Natural killer cell (primary cell): ENCODE measurements at regions not wholly inside any gene's neighbourhood (a gene's known extent, or its start where the extent isn't known, plus 50 kb on each side); places are given as distances from the start of the nearest gene placed in this dataset.

ENCODE experiments used
- ATAC-seq, 3 donors: fragments of 150-1000 bp in 2 of 3; fragments of 200-7000 bp in 1 of 3; cut with Tn5 transposase; 1 replicate in 1 of 3; 2 replicates in 2 of 3; pipeline ENCODE4 v1.10.0; 2021; ENCODE audit warnings: mild to moderate bottlenecking in 2 of 3, moderate library complexity in 2 of 3
- DNase-seq, 2 donors: peaks; one replicate each; pipeline versions ENCODE4 v3.0.0 to v3.0.0-alpha.2; 2013 to 2021; ENCODE audit warnings: mixed read lengths in 1 of 2
- H3K27ac ChIP-seq: one replicate; pipeline ENCODE4 v1.5.1; 2013; ENCODE audit warnings: mild to moderate bottlenecking, low read length
- H3K27me3 ChIP-seq: one replicate; pipeline ENCODE4 v1.6.1; 2013; ENCODE audit warnings: low read length; ENCODE audit not compliant: control insufficient read depth, insufficient read depth
- H3K36me3 ChIP-seq: one replicate; pipeline ENCODE4 v1.6.1; 2013; ENCODE audit warnings: low read length; ENCODE audit not compliant: control insufficient read depth, insufficient read depth
- H3K4me1 ChIP-seq: one replicate; pipeline ENCODE4 v1.6.1; 2013; ENCODE audit warnings: low read length; ENCODE audit not compliant: control insufficient read depth, insufficient read depth
- H3K4me3 ChIP-seq: one replicate; pipeline ENCODE4 v1.5.1; 2013; ENCODE audit warnings: low read length
- H3K9me3 ChIP-seq: one replicate; pipeline ENCODE4 v1.6.1; 2013; ENCODE audit warnings: low read length; ENCODE audit not compliant: control insufficient read depth, insufficient read depth
- H3K27ac Mint-ChIP-seq, 2 donors: one replicate each; pipeline ENCODE4 v1.8.0; 2022; ENCODE audit warnings: mild to moderate bottlenecking in 2 of 2, mixed read lengths in 2 of 2, moderate library complexity in 1 of 2
- H3K27me3 Mint-ChIP-seq, 2 donors: one replicate each; pipeline ENCODE4 v1.8.0; 2022; ENCODE audit warnings: low read depth in 2 of 2, mixed read lengths in 2 of 2
- H3K36me3 Mint-ChIP-seq: one replicate; pipeline ENCODE4 v1.8.0; 2022; ENCODE audit warnings: mixed read lengths
- H3K4me1 Mint-ChIP-seq, 2 donors: one replicate each; pipeline ENCODE4 v1.8.0; 2022; ENCODE audit warnings: mixed read lengths in 2 of 2
- H3K4me3 Mint-ChIP-seq: one replicate; pipeline ENCODE4 v1.8.0; 2022; ENCODE audit warnings: mild to moderate bottlenecking, moderate library complexity, mixed read lengths
- H3K9me3 Mint-ChIP-seq, 2 donors: one replicate each; pipeline ENCODE4 v1.8.0; 2022; ENCODE audit warnings: mixed read lengths in 2 of 2
- CTCF ChIP-seq: fragments of 200-600 bp; IDR thresholded peaks from one replicate; pipeline ENCODE4 v1.8.0; 2022; ENCODE audit warnings: antibody characterized with exemption
- WGBS: methylation state at CpG from one replicate; pipeline ENCODE4 v1.1.7; 2013; ENCODE audit warnings: missing lambda C conversion rate; ENCODE audit not compliant: insufficient coverage; 5-methylcytosine and 5-hydroxymethylcytosine counted together
- intact Hi-C: fragments of 100-400 bp; cut with micrococcal nuclease; formaldehyde crosslinking; loops from one replicate; pipeline ENCODE4 v1.14.2; 2022

DNA sequence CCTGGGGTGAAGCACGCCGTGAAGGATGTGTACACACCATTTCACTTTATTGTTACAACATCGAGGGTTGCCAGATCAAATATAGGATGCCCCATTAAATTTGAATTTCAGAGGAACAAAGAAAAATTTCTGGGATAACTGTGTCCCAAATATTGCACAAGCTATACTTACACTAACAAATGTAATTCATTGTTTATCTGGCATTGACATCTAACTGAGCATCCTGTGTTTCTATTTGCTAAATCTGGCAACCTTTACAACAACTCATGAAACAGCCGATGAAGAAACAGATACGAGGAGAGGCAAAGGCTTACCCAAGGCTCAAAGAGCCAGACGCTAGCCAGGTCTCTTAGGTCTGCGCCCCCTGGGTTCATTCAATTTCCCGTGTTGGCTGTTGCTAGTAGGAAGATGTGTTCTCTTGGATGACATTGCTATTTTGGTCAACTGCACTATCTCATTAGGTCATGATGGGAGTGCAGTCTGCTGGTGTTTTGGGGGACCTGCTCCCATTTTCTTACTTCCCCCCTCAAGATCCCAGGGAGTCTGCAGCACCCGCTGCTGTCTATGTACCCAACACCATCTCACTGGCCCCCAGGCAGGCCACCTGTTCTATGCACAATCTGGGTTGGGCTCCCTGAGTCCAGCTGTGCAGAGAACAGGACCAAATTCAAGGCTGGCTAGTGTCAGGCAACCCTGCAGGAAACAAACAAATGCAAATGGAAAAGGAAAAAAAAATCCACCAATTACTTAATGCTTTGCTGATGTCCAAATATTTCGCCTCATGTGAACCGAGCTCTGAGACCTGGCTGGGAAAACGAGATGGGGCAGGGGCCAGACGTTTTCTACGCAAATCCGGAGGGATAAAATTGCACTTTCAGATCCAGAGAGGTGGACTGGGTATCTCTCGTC lies 560.9 kb downstream of the MIAT start:
- H3K27me3 ChIP-seq: no peaks in the 10 kb centered on the region
- intact Hi-C loops: no loop called here
- ATAC-seq (no peak), DNase-seq (no peak)
- H3K4me3 ChIP-seq: no peak overlapping the region
- no peaks in the 10 kb centered on the region for H3K36me3 ChIP-seq
- Mint-ChIP-seq H3K4me3 (no peak overlapping the region), H3K27ac (no peak overlapping the region), H3K36me3 (no peaks in the 10 kb centered on the region), H3K27me3 (peaks cover 8 to 11% of the 10 kb centered on the region in 2 donors), H3K9me3 (no peaks in the 10 kb centered on the region), H3K4me1 (no peaks in the 10 kb centered on the region)
- TF ChIP-seq CTCF: no peak
- 81% methylated on average over 16 of the region's 16 CpGs for WGBS
- no peaks in the 10 kb centered on the region for H3K9me3 ChIP-seq
- H3K4me1 ChIP-seq: no peaks in the 10 kb centered on the region
- no peak overlapping the region for H3K27ac ChIP-seq

DNA sequence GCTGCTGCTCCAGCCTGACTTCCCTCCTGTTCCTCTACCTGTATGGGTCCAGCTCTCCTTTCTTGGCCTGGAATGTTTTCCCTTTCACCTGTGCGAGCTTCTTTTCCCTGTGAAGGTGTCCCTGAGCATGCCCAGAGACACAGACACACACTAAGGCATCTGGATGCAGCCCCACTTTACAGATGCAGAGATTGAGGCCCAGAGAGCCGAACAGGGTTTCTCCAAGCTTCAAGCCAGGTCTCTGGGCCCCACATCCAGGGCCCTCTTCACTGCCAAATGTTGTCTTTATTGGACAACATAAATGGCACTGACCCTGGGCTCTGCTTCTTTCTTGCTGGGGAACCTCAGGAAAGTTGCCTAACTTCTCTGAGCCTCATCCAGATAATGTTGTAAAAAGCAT lies 561.6 kb downstream of the MIAT start:
- no peaks in the 10 kb centered on the region for H3K9me3 Mint-ChIP-seq
- Histone ChIP-seq H3K27ac (no peak overlapping the region), H3K4me3 (no peak overlapping the region), H3K27me3 (no peaks in the 10 kb centered on the region), H3K36me3 (no peaks in the 10 kb centered on the region), H3K9me3 (no peaks in the 10 kb centered on the region), H3K4me1 (no peaks in the 10 kb centered on the region)
- DNase-seq (no peak), ATAC-seq (no peak)
- peaks cover 5 to 7% of the 10 kb centered on the region in 2 donors for H3K27me3 Mint-ChIP-seq
- 66% methylated on average over 2 of the region's 2 CpGs for WGBS
- H3K4me3 Mint-ChIP-seq: no peak overlapping the region
- H3K27ac Mint-ChIP-seq: no peak overlapping the region
- no peaks in the 10 kb centered on the region for H3K4me1 Mint-ChIP-seq
- no peak for TF ChIP-seq CTCF
- no peaks in the 10 kb centered on the region for H3K36me3 Mint-ChIP-seq
- intact Hi-C loops: no loop called here

DNA sequence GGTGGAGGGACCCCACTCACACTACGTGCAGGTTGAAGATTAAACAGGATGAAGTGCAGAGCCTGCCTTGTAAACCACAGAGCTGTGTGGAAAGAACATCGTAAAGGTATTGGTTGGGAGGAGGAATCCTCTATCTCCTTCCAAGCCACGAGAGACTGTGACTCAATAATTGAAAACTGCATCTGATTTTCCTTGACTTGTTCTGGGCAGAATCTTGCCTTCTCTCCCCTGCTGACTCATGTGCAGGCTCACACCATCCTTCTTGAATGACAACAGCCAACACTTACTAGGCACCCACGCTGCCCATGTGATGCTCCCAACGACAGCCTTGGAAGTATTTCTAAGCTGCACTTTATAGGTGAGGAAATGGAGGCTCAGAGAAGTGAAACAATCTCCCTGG lies 563.0 kb downstream of the MIAT start:
- no peak for TF ChIP-seq CTCF
- H3K36me3 ChIP-seq: no peaks in the 10 kb centered on the region
- H3K27ac ChIP-seq: no peak overlapping the region
- H3K27me3 ChIP-seq: no peaks in the 10 kb centered on the region
- no peak overlapping the region for H3K4me3 Mint-ChIP-seq
- no peaks in the 10 kb centered on the region for H3K4me1 Mint-ChIP-seq
- DNase-seq (no peak), ATAC-seq (no peak)
- H3K27me3 Mint-ChIP-seq: peaks cover 5 to 7% of the 10 kb centered on the region in 2 donors
- H3K36me3 Mint-ChIP-seq: no peaks in the 10 kb centered on the region
- intact Hi-C loops: no loop called here
- no peak overlapping the region for H3K4me3 ChIP-seq
- H3K27ac Mint-ChIP-seq: no peak overlapping the region
- no peaks in the 10 kb centered on the region for H3K9me3 ChIP-seq
- H3K9me3 Mint-ChIP-seq: no peaks in the 10 kb centered on the region
- WGBS: 50% methylated on average over 3 of the region's 5 CpGs
- H3K4me1 ChIP-seq: no peaks in the 10 kb centered on the region

DNA sequence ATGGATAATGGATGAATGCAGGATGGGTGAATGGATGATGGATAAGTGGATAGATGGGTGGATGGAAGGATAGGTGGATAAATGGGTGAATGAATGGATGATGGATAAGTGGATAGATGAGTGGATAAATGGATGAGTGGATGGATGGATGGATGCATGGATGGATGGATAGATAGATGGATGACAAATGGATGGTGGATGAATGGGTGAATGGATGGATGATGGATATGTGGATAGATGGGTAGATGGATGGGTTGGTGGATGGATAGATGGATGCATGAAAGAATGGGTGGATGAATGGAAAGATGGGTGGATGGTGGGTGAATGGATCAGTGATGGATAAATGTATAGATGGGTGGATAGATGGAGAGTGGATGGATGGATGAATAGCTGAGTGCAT lies 564.8 kb downstream of the MIAT start:
- ATAC-seq: no peak

More for the DNA sequence above, 564.8 kb downstream of the MIAT start:
- no peaks in the 10 kb centered on the region for H3K4me1 Mint-ChIP-seq
- H3K36me3 Mint-ChIP-seq: no peaks in the 10 kb centered on the region
- Histone ChIP-seq H3K27me3 (no peaks in the 10 kb centered on the region), H3K4me3 (no peak overlapping the region), H3K27ac (no peak overlapping the region), H3K36me3 (no peaks in the 10 kb centered on the region), H3K9me3 (no peaks in the 10 kb centered on the region), H3K4me1 (no peaks in the 10 kb centered on the region)
- H3K27me3 Mint-ChIP-seq: peaks cover under 1 to 5% of the 10 kb centered on the region in 2 donors
- no peaks in the 10 kb centered on the region for H3K9me3 Mint-ChIP-seq
- H3K4me3 Mint-ChIP-seq: no peak overlapping the region
- intact Hi-C loops: no loop called here
- H3K27ac Mint-ChIP-seq: no peak overlapping the region
- no peak for TF ChIP-seq CTCF
- no peak for DNase-seq
